H1 (cell line): ENCODE measurements at regions not wholly inside any gene's neighbourhood (a gene's known extent, or its start where the extent isn't known, plus 50 kb on each side); places are given as distances from the start of the nearest gene placed in this dataset.

Experiments
- CTCF ChIA-PET: fragments of 300-600 bp; sonication (Branson Sonifier 250); formaldehyde crosslinking; loops from one replicate; lab custom pipeline; 2021; ENCODE audit not compliant: partially characterized antibody; lab: Charles Lee
- POLR2A ChIA-PET: fragments of 300-600 bp; sonication (Branson Sonifier 250); formaldehyde crosslinking; loops from one replicate; lab custom pipeline; 2021; ENCODE audit warnings: inconsistent platforms; ENCODE audit not compliant: partially characterized antibody; lab: Charles Lee
- DNase-seq, 2 experiments: peaks; one replicate each; pipeline versions ENCODE4 v3.0.0 to v3.0.0-alpha.2; 2010 to 2022; ENCODE audit warnings: low spot score in 2 of 2, low read depth in 1 of 2, mixed read lengths in 1 of 2
- FAIRE-seq: peaks from 2 replicates; lab custom pipeline; 2011; peaks lifted over from hg19 to GRCh38; lab: Jason Lieb, UNC
- H2AFZ ChIP-seq: 2 replicates; pipeline ENCODE4 v1.8.1; 2012; ENCODE audit warnings: low read length, inconsistent platforms
- H2AK5ac ChIP-seq: 2 replicates; pipeline ENCODE4 v1.6.1; 2013; ENCODE audit warnings: low read depth, low read length
- H2BK120ac ChIP-seq: replicated peaks from 2 replicates; pipeline ENCODE3; 2013; ENCODE audit warnings: low read depth, low read length, inconsistent platforms
- H2BK12ac ChIP-seq: 2 replicates; pipeline ENCODE4 v1.6.1; 2013; ENCODE audit warnings: low read depth, low read length
- H2BK15ac ChIP-seq: 2 replicates; pipeline ENCODE4 v1.6.1; 2013; ENCODE audit warnings: low read length
- H2BK20ac ChIP-seq: 2 replicates; pipeline ENCODE4 v1.6.1; 2013; ENCODE audit warnings: low read length
- H2BK5ac ChIP-seq: 2 replicates; pipeline ENCODE4 v1.6.1; 2013; ENCODE audit warnings: low read depth, low read length
- H3K14ac ChIP-seq: 2 replicates; pipeline ENCODE4 v1.6.1; 2013; ENCODE audit warnings: inconsistent platforms; ENCODE audit not compliant: insufficient read length
- H3K18ac ChIP-seq: 2 replicates; pipeline ENCODE4 v1.6.1; 2013; ENCODE audit warnings: low read length; ENCODE audit errors: extremely low read depth
- H3K23ac ChIP-seq: 2 replicates; pipeline ENCODE4 v1.6.1; 2013; ENCODE audit warnings: inconsistent platforms; ENCODE audit not compliant: insufficient read length
- H3K23me2 ChIP-seq: 2 replicates; pipeline ENCODE4 v1.6.1; 2013; ENCODE audit warnings: low read depth, low read length
- H3K27ac ChIP-seq: 2 replicates; pipeline ENCODE4 v1.6.1; 2011; ENCODE audit warnings: low read depth, low read length, inconsistent platforms
- H3K27me3 ChIP-seq, 4 experiments: replicated peaks in 1 of 4; 1 replicate in 1 of 4; 2 replicates in 3 of 4; pipeline versions ENCODE4 v1.6.1 to v1.8.1; 2011 to 2013; ENCODE audit warnings: low read length in 3 of 4, mild to moderate bottlenecking in 3 of 4, inconsistent platforms in 2 of 4, mixed read lengths in 2 of 4, moderate library complexity in 1 of 4; ENCODE audit not compliant: control insufficient read depth in 3 of 4, insufficient read depth in 3 of 4; ENCODE audit errors: extremely low read depth in 1 of 4
- H3K36me3 ChIP-seq, 4 experiments: 2 replicates each; pipeline versions ENCODE4 v1.6.1 to v1.8.1; 2011 to 2013; ENCODE audit warnings: mild to moderate bottlenecking in 4 of 4, low read length in 3 of 4, moderate library complexity in 2 of 4, control low read depth in 1 of 4, inconsistent platforms in 1 of 4; ENCODE audit not compliant: insufficient read depth in 4 of 4, control insufficient read depth in 2 of 4
- H3K4ac ChIP-seq: replicated peaks from 2 replicates; pipeline ENCODE3; 2013; ENCODE audit warnings: low read length, low read depth, mixed read lengths, inconsistent platforms; ENCODE audit not compliant: insufficient read length
- H3K4me1 ChIP-seq, 4 experiments: replicated peaks in 1 of 4; 1 replicate in 1 of 4; 2 replicates in 3 of 4; pipeline versions ENCODE4 v1.6.1 to v1.8.1; 2011 to 2013; ENCODE audit warnings: low read length in 3 of 4, inconsistent platforms in 2 of 4, mixed read lengths in 1 of 4; ENCODE audit not compliant: insufficient read depth in 4 of 4, control insufficient read depth in 3 of 4
- H3K4me2 ChIP-seq, 2 experiments: 2 replicates each; pipeline versions ENCODE4 v1.6.1 to v1.8.1; 2011 to 2013; ENCODE audit warnings: low read depth in 2 of 2, low read length in 2 of 2, control low read depth in 1 of 2, inconsistent platforms in 1 of 2, mild to moderate bottlenecking in 1 of 2; ENCODE audit not compliant: insufficient read depth in 1 of 2
- H3K4me3 ChIP-seq, 4 experiments: fragments of 200-600, 300-600 bp in 1 of 4; sonication (generic), shearing (Covaris generic), sonication (Bioruptor Twin) in 1 of 4; 2 replicates each; pipeline versions ENCODE4 v1.5.1 to v1.8.1; 2011 to 2016; ENCODE audit warnings: low read length in 4 of 4, low read depth in 3 of 4, control low read depth in 2 of 4, inconsistent platforms in 2 of 4, mild to moderate bottlenecking in 2 of 4, mixed read lengths in 1 of 4, moderate library complexity in 1 of 4; ENCODE audit not compliant: insufficient read depth in 2 of 4; ENCODE audit errors: extremely low read depth in 1 of 4
- H3K56ac ChIP-seq: replicated peaks from 2 replicates; pipeline ENCODE3; 2013; ENCODE audit warnings: low read depth, mild to moderate bottlenecking, mixed read lengths, low read length, inconsistent platforms; ENCODE audit not compliant: insufficient read length
- H3K79me1 ChIP-seq: 2 replicates; pipeline ENCODE4 v1.6.1; 2013; ENCODE audit warnings: low read depth, low read length, control low read depth
- H3K79me2 ChIP-seq, 2 experiments: 2 replicates each; pipeline versions ENCODE4 v1.6.1 to v1.8.1; 2012 to 2013; ENCODE audit warnings: low read length in 2 of 2, mild to moderate bottlenecking in 2 of 2, inconsistent platforms in 1 of 2; ENCODE audit not compliant: insufficient read depth in 2 of 2, control insufficient read depth in 1 of 2
- H3K9ac ChIP-seq, 4 experiments: replicated peaks in 1 of 4; 1 replicate in 1 of 4; 2 replicates in 3 of 4; pipeline versions ENCODE4 v1.6.1 to v1.8.1; 2011 to 2013; ENCODE audit warnings: low read depth in 3 of 4, low read length in 3 of 4, control low read depth in 2 of 4, mild to moderate bottlenecking in 2 of 4, moderate library complexity in 2 of 4, inconsistent platforms in 1 of 4; ENCODE audit errors: extremely low read depth in 1 of 4
- H3K9me3 ChIP-seq, 2 experiments: 2 replicates each; pipeline versions ENCODE4 v1.6.1 to v1.8.1; 2012 to 2013; ENCODE audit warnings: mild to moderate bottlenecking in 2 of 2, moderate library complexity in 2 of 2, control low read depth in 1 of 2, inconsistent platforms in 1 of 2, low read depth in 1 of 2, low read length in 1 of 2, mixed read lengths in 1 of 2; ENCODE audit not compliant: insufficient read depth in 2 of 2
- H4K20me1 ChIP-seq, 2 experiments: replicated peaks in 1 of 2; 2 replicates each; pipeline versions ENCODE3 to v1.8.1; 2011 to 2013; ENCODE audit warnings: inconsistent platforms in 2 of 2, low read length in 2 of 2, mild to moderate bottlenecking in 1 of 2; ENCODE audit not compliant: insufficient read depth in 2 of 2, control insufficient read depth in 1 of 2
- H4K5ac ChIP-seq: 2 replicates; pipeline ENCODE4 v1.6.1; 2013; ENCODE audit warnings: low read length, low read depth, mixed read lengths, inconsistent platforms; ENCODE audit not compliant: insufficient read length
- H4K8ac ChIP-seq: 2 replicates; pipeline ENCODE4 v1.8.0; 2013; ENCODE audit warnings: mild to moderate bottlenecking, moderate library complexity, low read length, inconsistent platforms; ENCODE audit not compliant: insufficient read depth; ENCODE audit errors: extremely low read depth
- H4K91ac ChIP-seq: replicated peaks from 2 replicates; pipeline ENCODE3; 2013; ENCODE audit warnings: low read length, mixed read lengths, inconsistent platforms; ENCODE audit not compliant: insufficient read length
- ASH2L ChIP-seq: fragments of 200-600, 300-600 bp; sonication (generic); IDR thresholded peaks from one replicate; pipeline ENCODE4 v1.7.1; 2017; ENCODE audit warnings: low read length
- ATF3 ChIP-seq: IDR thresholded peaks from 2 replicates; pipeline ENCODE4 v1.6.1; 2011; ENCODE audit warnings: low read depth, mild to moderate bottlenecking, low read length; ENCODE audit not compliant: insufficient read depth
- CEBPB ChIP-seq: IDR thresholded peaks from 2 replicates; pipeline ENCODE4 v1.6.1; 2012; ENCODE audit warnings: low read depth, low read length
- HDAC6 ChIP-seq: IDR thresholded peaks from one replicate; pipeline ENCODE4 v1.7.1; 2012; ENCODE audit warnings: low read depth, mild to moderate bottlenecking, inconsistent platforms, low read length, moderate library complexity
- JUN ChIP-seq: IDR thresholded peaks from 2 replicates; pipeline ENCODE4 v1.6.1; 2011; ENCODE audit warnings: low read depth, mild to moderate bottlenecking, improper control_type of control experiment, low read length
- PHF8 ChIP-seq: fragments of 200-600 bp; sonication (generic); conservative IDR thresholded peaks from 2 replicates; pipeline ENCODE4 v1.7.1; 2012; ENCODE audit warnings: low read depth, mild to moderate bottlenecking, inconsistent platforms, low read length, moderate library complexity
- RNF2 ChIP-seq: fragments of 200-900, 300-1000 bp; sonication (generic); IDR thresholded peaks from 2 replicates; pipeline ENCODE4 v1.7.1; 2016; ENCODE audit warnings: borderline replicate concordance, low read depth, mild to moderate bottlenecking, antibody characterized with exemption, low read length; ENCODE audit not compliant: poor library complexity, severe bottlenecking; ENCODE audit errors: missing control alignments
- RXRA ChIP-seq: IDR thresholded peaks from 2 replicates; pipeline ENCODE4 v1.6.1; 2011; ENCODE audit warnings: low read depth, mild to moderate bottlenecking, low read length, moderate library complexity; ENCODE audit not compliant: insufficient read depth
- SP1 ChIP-seq: IDR thresholded peaks from 2 replicates; pipeline ENCODE4 v1.6.1; 2011; ENCODE audit warnings: low read depth, low read length
- SP4 ChIP-seq: IDR thresholded peaks from 2 replicates; pipeline ENCODE4 v1.6.1; 2012; ENCODE audit warnings: low read length, inconsistent platforms
- TAF1 ChIP-seq: IDR thresholded peaks from 2 replicates; pipeline ENCODE4 v1.6.1; 2011; ENCODE audit warnings: mild to moderate bottlenecking, low read depth, low read length
- TAF7 ChIP-seq: optimal IDR thresholded peaks from 2 replicates; pipeline ENCODE3; 2011; ENCODE audit warnings: low read depth, mild to moderate bottlenecking, inconsistent platforms, low read length, moderate library complexity, borderline replicate concordance
- TBP ChIP-seq: IDR thresholded peaks from 2 replicates; pipeline ENCODE4 v1.6.1; 2011; ENCODE audit warnings: low read depth, low read length, improper control_type of control experiment
- USF2 ChIP-seq: IDR thresholded peaks from 2 replicates; pipeline ENCODE4 v1.6.1; 2011; ENCODE audit warnings: low read length, improper control_type of control experiment
- WGBS, 2 experiments: shearing (Covaris generic) in 1 of 2; methylation state at CpG; one replicate each; pipeline versions ENCODE4 v1.1.6 to v1.1.7; 2013 to 2015; ENCODE audit warnings: low lambda C conversion rate in 2 of 2, mixed read lengths in 2 of 2, inconsistent platforms in 1 of 2, low coverage in 1 of 2, missing lambda C conversion rate in 1 of 2; ENCODE audit not compliant: insufficient replicate concordance in 2 of 2, insufficient coverage in 1 of 2, insufficient read length in 1 of 2; ENCODE audit errors: extremely low coverage in 1 of 2, missing lambda C conversion rate in 1 of 2; 5-methylcytosine and 5-hydroxymethylcytosine counted together

- no peak for FAIRE-seq
- TF ChIP-seq TAF1 (no peak), CEBPB (no peak), TAF7 (no peak), RXRA (no peak), RNF2 (no peak), USF2 (no peak), TBP (no peak), JUN (no peak), ASH2L (no peak), HDAC6 (no peak), ATF3 (no peak), SP1 (no peak), SP4 (no peak), PHF8 (no peak)
Observed at GRCh38 chr12:41891226-41891625, 253.4 kb downstream of the GXYLT1 start.

More at GRCh38 chr12:41891226-41891625, 253.4 kb downstream of the GXYLT1 start:
- H3K4ac ChIP-seq = no peak overlapping the region
- no peak overlapping the region for H4K91ac ChIP-seq
- no peak overlapping the region for H2BK12ac ChIP-seq
- H3K27me3 ChIP-seq = no peaks in the 10 kb centered on the region
- H3K79me1 ChIP-seq = no peaks in the 10 kb centered on the region
- H3K4me3 ChIP-seq = no peak overlapping the region
- no peaks in the 10 kb centered on the region for H3K23me2 ChIP-seq
- no peak for DNase-seq
- ChIA-PET POLR2A (no interaction called here), CTCF (interaction anchor here (1.3 kb wide), 1 partner anchor 95 kb away, joined by 3 read pairs; no protein-coding TSS in a partner anchor)
- H2AK5ac ChIP-seq = no peak overlapping the region
- H3K9ac ChIP-seq = no peak overlapping the region
- H3K56ac ChIP-seq = no peak overlapping the region
- no peak overlapping the region for H4K5ac ChIP-seq
- no peak overlapping the region for H3K27ac ChIP-seq
- no peak overlapping the region for H3K14ac ChIP-seq
- H3K18ac ChIP-seq = no peak overlapping the region
- H2BK120ac ChIP-seq = no peak overlapping the region
- no peak overlapping the region for H3K23ac ChIP-seq
- H3K4me2 ChIP-seq = no peak overlapping the region
- no peak overlapping the region for H2BK5ac ChIP-seq
- H2AFZ ChIP-seq = no peak overlapping the region
- no peaks in the 10 kb centered on the region for H3K36me3 ChIP-seq
- H3K4me1 ChIP-seq = no peaks in the 10 kb centered on the region
- H2BK20ac ChIP-seq = no peak overlapping the region
- H3K79me2 ChIP-seq = no peaks in the 10 kb centered on the region
- 96% methylated on average over 3 of the region's 3 CpGs; no CpG with 5 or more reads in 1 of the 2 experiments for WGBS, 2 experiments
- no peaks in the 10 kb centered on the region for H4K20me1 ChIP-seq
- H3K9me3 ChIP-seq = no peaks in the 10 kb centered on the region
- no peak overlapping the region for H4K8ac ChIP-seq
- H2BK15ac ChIP-seq = no peak overlapping the region
